Ovary (tissue), 3 donors: ENCODE measurements at regions not wholly inside any gene's neighbourhood (a gene's known extent, or its start where the extent isn't known, plus 50 kb on each side); places are given as distances from the start of the nearest gene placed in this dataset.

Source experiments
- CTCF ChIP-seq, 3 donors: fragments of 450-650 bp in 2 of 3; fragments of 200-600 bp in 1 of 3; IDR thresholded peaks; one replicate each; pipeline versions ENCODE4 v1.5.1 to v1.8.0; 2016 to 2022; ENCODE audit warnings: antibody characterized with exemption in 3 of 3, mild to moderate bottlenecking in 1 of 3
- EP300 ChIP-seq: sonication (generic); formaldehyde crosslinking; IDR thresholded peaks from one replicate; pipeline ENCODE4 v1.6.1; 2017; ENCODE audit warnings: antibody characterized with exemption
- POLR2A ChIP-seq: fragments of 450-650 bp; IDR thresholded peaks from one replicate; pipeline ENCODE4 v1.6.1; 2017; ENCODE audit warnings: antibody characterized with exemption, mild to moderate bottlenecking, moderate library complexity
- donor health status: DM: no; HTN: no; CAD: no.

- no peak for TF ChIP-seq CTCF (IDR thresholded peaks at IDR 0.05)
- TF ChIP-seq POLR2A: no peak
- TF ChIP-seq EP300: no peak
Measured at GRCh38 chr5:40291338-40291737, 388.4 kb upstream of the PTGER4 start.
